ENCODE measurements at regions not wholly inside any gene's neighbourhood (a gene's known extent, or its start where the extent isn't known, plus 50 kb on each side); places are given as distances from the start of the nearest gene placed in this dataset.

- no peak for TF ChIP-seq CTCF (IDR thresholded peaks at IDR 0.05)
- no peak for TF ChIP-seq POLR2AphosphoS5 (IDR thresholded peaks at IDR 0.05)
- TF ChIP-seq EP300 (IDR thresholded peaks at IDR 0.05), result no peak
- no peak for TF ChIP-seq POLR2A (IDR thresholded peaks at IDR 0.05; ENCODE audit: low read depth)
Measured at GRCh38 chr16:31707743-31708335, 165.8 kb upstream of the ZNF267 start.

Measured in esophagus muscularis mucosa (tissue), 4 donors.